H1 (cell line): ENCODE measurements at regions not wholly inside any gene's neighbourhood (a gene's known extent, or its start where the extent isn't known, plus 50 kb on each side); places are given as distances from the start of the nearest gene placed in this dataset.
A peak's percentile ranks its signal among the peaks of the same experiment; 100 is the strongest.

Experiments used
- CTCF ChIA-PET: fragments of 300-600 bp; sonication (Branson Sonifier 250); formaldehyde crosslinking; loops from one replicate; lab custom pipeline; 2021; ENCODE audit not compliant: partially characterized antibody; lab: Charles Lee
- POLR2A ChIA-PET: fragments of 300-600 bp; sonication (Branson Sonifier 250); formaldehyde crosslinking; loops from one replicate; lab custom pipeline; 2021; ENCODE audit warnings: inconsistent platforms; ENCODE audit not compliant: partially characterized antibody; lab: Charles Lee
- DNase-seq, 2 experiments: peaks; one replicate each; pipeline versions ENCODE4 v3.0.0 to v3.0.0-alpha.2; 2010 to 2022; ENCODE audit warnings: low spot score in 2 of 2, low read depth in 1 of 2, mixed read lengths in 1 of 2
- FAIRE-seq: peaks from 2 replicates; lab custom pipeline; 2011; peaks lifted over from hg19 to GRCh38; lab: Jason Lieb, UNC
- H2AFZ ChIP-seq: 2 replicates; pipeline ENCODE4 v1.8.1; 2012; ENCODE audit warnings: low read length, inconsistent platforms
- H2AK5ac ChIP-seq: 2 replicates; pipeline ENCODE4 v1.6.1; 2013; ENCODE audit warnings: low read depth, low read length
- H2BK120ac ChIP-seq: replicated peaks from 2 replicates; pipeline ENCODE3; 2013; ENCODE audit warnings: low read depth, low read length, inconsistent platforms
- H2BK12ac ChIP-seq: 2 replicates; pipeline ENCODE4 v1.6.1; 2013; ENCODE audit warnings: low read depth, low read length
- H2BK15ac ChIP-seq: 2 replicates; pipeline ENCODE4 v1.6.1; 2013; ENCODE audit warnings: low read length
- H2BK20ac ChIP-seq: 2 replicates; pipeline ENCODE4 v1.6.1; 2013; ENCODE audit warnings: low read length
- H2BK5ac ChIP-seq: 2 replicates; pipeline ENCODE4 v1.6.1; 2013; ENCODE audit warnings: low read depth, low read length
- H3K14ac ChIP-seq: 2 replicates; pipeline ENCODE4 v1.6.1; 2013; ENCODE audit warnings: inconsistent platforms; ENCODE audit not compliant: insufficient read length
- H3K18ac ChIP-seq: 2 replicates; pipeline ENCODE4 v1.6.1; 2013; ENCODE audit warnings: low read length; ENCODE audit errors: extremely low read depth
- H3K23ac ChIP-seq: 2 replicates; pipeline ENCODE4 v1.6.1; 2013; ENCODE audit warnings: inconsistent platforms; ENCODE audit not compliant: insufficient read length
- H3K23me2 ChIP-seq: 2 replicates; pipeline ENCODE4 v1.6.1; 2013; ENCODE audit warnings: low read depth, low read length
- H3K27ac ChIP-seq: 2 replicates; pipeline ENCODE4 v1.6.1; 2011; ENCODE audit warnings: low read depth, low read length, inconsistent platforms
- H3K27me3 ChIP-seq, 4 experiments: replicated peaks in 1 of 4; 1 replicate in 1 of 4; 2 replicates in 3 of 4; pipeline versions ENCODE4 v1.6.1 to v1.8.1; 2011 to 2013; ENCODE audit warnings: low read length in 3 of 4, mild to moderate bottlenecking in 3 of 4, inconsistent platforms in 2 of 4, mixed read lengths in 2 of 4, moderate library complexity in 1 of 4; ENCODE audit not compliant: control insufficient read depth in 3 of 4, insufficient read depth in 3 of 4; ENCODE audit errors: extremely low read depth in 1 of 4
- H3K36me3 ChIP-seq, 4 experiments: 2 replicates each; pipeline versions ENCODE4 v1.6.1 to v1.8.1; 2011 to 2013; ENCODE audit warnings: mild to moderate bottlenecking in 4 of 4, low read length in 3 of 4, moderate library complexity in 2 of 4, control low read depth in 1 of 4, inconsistent platforms in 1 of 4; ENCODE audit not compliant: insufficient read depth in 4 of 4, control insufficient read depth in 2 of 4
- H3K4ac ChIP-seq: replicated peaks from 2 replicates; pipeline ENCODE3; 2013; ENCODE audit warnings: low read length, low read depth, mixed read lengths, inconsistent platforms; ENCODE audit not compliant: insufficient read length
- H3K4me1 ChIP-seq, 4 experiments: replicated peaks in 1 of 4; 1 replicate in 1 of 4; 2 replicates in 3 of 4; pipeline versions ENCODE4 v1.6.1 to v1.8.1; 2011 to 2013; ENCODE audit warnings: low read length in 3 of 4, inconsistent platforms in 2 of 4, mixed read lengths in 1 of 4; ENCODE audit not compliant: insufficient read depth in 4 of 4, control insufficient read depth in 3 of 4
- H3K4me2 ChIP-seq, 2 experiments: 2 replicates each; pipeline versions ENCODE4 v1.6.1 to v1.8.1; 2011 to 2013; ENCODE audit warnings: low read depth in 2 of 2, low read length in 2 of 2, control low read depth in 1 of 2, inconsistent platforms in 1 of 2, mild to moderate bottlenecking in 1 of 2; ENCODE audit not compliant: insufficient read depth in 1 of 2
- H3K4me3 ChIP-seq, 4 experiments: fragments of 200-600, 300-600 bp in 1 of 4; sonication (generic), shearing (Covaris generic), sonication (Bioruptor Twin) in 1 of 4; 2 replicates each; pipeline versions ENCODE4 v1.5.1 to v1.8.1; 2011 to 2016; ENCODE audit warnings: low read length in 4 of 4, low read depth in 3 of 4, control low read depth in 2 of 4, inconsistent platforms in 2 of 4, mild to moderate bottlenecking in 2 of 4, mixed read lengths in 1 of 4, moderate library complexity in 1 of 4; ENCODE audit not compliant: insufficient read depth in 2 of 4; ENCODE audit errors: extremely low read depth in 1 of 4
- H3K56ac ChIP-seq: replicated peaks from 2 replicates; pipeline ENCODE3; 2013; ENCODE audit warnings: low read depth, mild to moderate bottlenecking, mixed read lengths, low read length, inconsistent platforms; ENCODE audit not compliant: insufficient read length
- H3K79me1 ChIP-seq: 2 replicates; pipeline ENCODE4 v1.6.1; 2013; ENCODE audit warnings: low read depth, low read length, control low read depth
- H3K79me2 ChIP-seq, 2 experiments: 2 replicates each; pipeline versions ENCODE4 v1.6.1 to v1.8.1; 2012 to 2013; ENCODE audit warnings: low read length in 2 of 2, mild to moderate bottlenecking in 2 of 2, inconsistent platforms in 1 of 2; ENCODE audit not compliant: insufficient read depth in 2 of 2, control insufficient read depth in 1 of 2
- H3K9ac ChIP-seq, 4 experiments: replicated peaks in 1 of 4; 1 replicate in 1 of 4; 2 replicates in 3 of 4; pipeline versions ENCODE4 v1.6.1 to v1.8.1; 2011 to 2013; ENCODE audit warnings: low read depth in 3 of 4, low read length in 3 of 4, control low read depth in 2 of 4, mild to moderate bottlenecking in 2 of 4, moderate library complexity in 2 of 4, inconsistent platforms in 1 of 4; ENCODE audit errors: extremely low read depth in 1 of 4
- H3K9me3 ChIP-seq, 2 experiments: 2 replicates each; pipeline versions ENCODE4 v1.6.1 to v1.8.1; 2012 to 2013; ENCODE audit warnings: mild to moderate bottlenecking in 2 of 2, moderate library complexity in 2 of 2, control low read depth in 1 of 2, inconsistent platforms in 1 of 2, low read depth in 1 of 2, low read length in 1 of 2, mixed read lengths in 1 of 2; ENCODE audit not compliant: insufficient read depth in 2 of 2
- H4K20me1 ChIP-seq, 2 experiments: replicated peaks in 1 of 2; 2 replicates each; pipeline versions ENCODE3 to v1.8.1; 2011 to 2013; ENCODE audit warnings: inconsistent platforms in 2 of 2, low read length in 2 of 2, mild to moderate bottlenecking in 1 of 2; ENCODE audit not compliant: insufficient read depth in 2 of 2, control insufficient read depth in 1 of 2
- H4K5ac ChIP-seq: 2 replicates; pipeline ENCODE4 v1.6.1; 2013; ENCODE audit warnings: low read length, low read depth, mixed read lengths, inconsistent platforms; ENCODE audit not compliant: insufficient read length
- H4K8ac ChIP-seq: 2 replicates; pipeline ENCODE4 v1.8.0; 2013; ENCODE audit warnings: mild to moderate bottlenecking, moderate library complexity, low read length, inconsistent platforms; ENCODE audit not compliant: insufficient read depth; ENCODE audit errors: extremely low read depth
- H4K91ac ChIP-seq: replicated peaks from 2 replicates; pipeline ENCODE3; 2013; ENCODE audit warnings: low read length, mixed read lengths, inconsistent platforms; ENCODE audit not compliant: insufficient read length
- BRCA1 ChIP-seq: IDR thresholded peaks from 2 replicates; pipeline ENCODE4 v1.6.1; 2012; ENCODE audit warnings: low read depth, low read length, improper control_type of control experiment
- CBX8 ChIP-seq: fragments of 300-800, 300-1000 bp; sonication (generic); IDR thresholded peaks from 2 replicates; pipeline ENCODE4 v1.7.1; 2016; ENCODE audit warnings: low read depth, low read length, borderline replicate concordance
- CEBPB ChIP-seq: IDR thresholded peaks from 2 replicates; pipeline ENCODE4 v1.6.1; 2012; ENCODE audit warnings: low read depth, low read length
- EZH2 ChIP-seq: fragments of 200-600 bp; sonication (generic); IDR thresholded peaks from 2 replicates; pipeline ENCODE4 v1.7.1; 2012; ENCODE audit warnings: low read depth, mild to moderate bottlenecking, moderate library complexity, low read length, inconsistent platforms; ENCODE audit not compliant: severe bottlenecking
- FOSL1 ChIP-seq: IDR thresholded peaks from 2 replicates; pipeline ENCODE4 v1.6.1; 2011; ENCODE audit warnings: mild to moderate bottlenecking, low read depth, low read length, moderate library complexity; ENCODE audit not compliant: insufficient read depth
- KDM5A ChIP-seq: fragments of 200-600 bp; IDR thresholded peaks from 2 replicates; pipeline ENCODE4 v1.7.1; 2012; ENCODE audit warnings: mild to moderate bottlenecking, low read length, inconsistent platforms, mixed read lengths
- RNF2 ChIP-seq: fragments of 200-900, 300-1000 bp; sonication (generic); IDR thresholded peaks from 2 replicates; pipeline ENCODE4 v1.7.1; 2016; ENCODE audit warnings: borderline replicate concordance, low read depth, mild to moderate bottlenecking, antibody characterized with exemption, low read length; ENCODE audit not compliant: poor library complexity, severe bottlenecking; ENCODE audit errors: missing control alignments
- SAP30 ChIP-seq: fragments of 300-600 bp; sonication (generic); IDR thresholded peaks from 2 replicates; pipeline ENCODE4 v1.7.1; 2012; ENCODE audit warnings: low read length, moderate library complexity, mild to moderate bottlenecking, inconsistent platforms; ENCODE audit not compliant: insufficient read depth, insufficient replicate concordance
- SP2 ChIP-seq: IDR thresholded peaks from 2 replicates; pipeline ENCODE4 v1.6.1; 2012; ENCODE audit warnings: mild to moderate bottlenecking, low read length, inconsistent platforms
- SUZ12 ChIP-seq: fragments of 200-600 bp; sonication (generic); IDR thresholded peaks from 2 replicates; pipeline ENCODE4 v1.6.1; 2012; ENCODE audit warnings: mild to moderate bottlenecking, inconsistent platforms, low read length, moderate library complexity, mixed read lengths
- TBP ChIP-seq: IDR thresholded peaks from 2 replicates; pipeline ENCODE4 v1.6.1; 2011; ENCODE audit warnings: low read depth, low read length, improper control_type of control experiment
- USF2 ChIP-seq: IDR thresholded peaks from 2 replicates; pipeline ENCODE4 v1.6.1; 2011; ENCODE audit warnings: low read length, improper control_type of control experiment
- WGBS, 2 experiments: shearing (Covaris generic) in 1 of 2; methylation state at CpG; one replicate each; pipeline versions ENCODE4 v1.1.6 to v1.1.7; 2013 to 2015; ENCODE audit warnings: low lambda C conversion rate in 2 of 2, mixed read lengths in 2 of 2, inconsistent platforms in 1 of 2, low coverage in 1 of 2, missing lambda C conversion rate in 1 of 2; ENCODE audit not compliant: insufficient replicate concordance in 2 of 2, insufficient coverage in 1 of 2, insufficient read length in 1 of 2; ENCODE audit errors: extremely low coverage in 1 of 2, missing lambda C conversion rate in 1 of 2; 5-methylcytosine and 5-hydroxymethylcytosine counted together

- Histone ChIP-seq H3K79me1 (no peaks in the 10 kb centered on the region), H4K8ac (no peak overlapping the region), H3K27ac (no peak overlapping the region), H3K23ac (no peak overlapping the region), H3K4me1 (peaks cover 0 to 18% (median 1%) of the 10 kb centered on the region in 4 experiments; a peak in 1 of 7 replicates), H2BK120ac (no peak overlapping the region), H3K36me3 (peaks cover 0 to 10% (median 0%) of the 10 kb centered on the region in 4 experiments; a peak in 3 of 8 replicates), H3K79me2 (no peaks in the 10 kb centered on the region), H3K18ac (no peak overlapping the region), H2BK20ac (no peak overlapping the region; the same call in 1 of the 2 replicates), H2AFZ (no peak overlapping the region), H2BK5ac (no peak overlapping the region), H3K27me3 (no peaks in the 10 kb centered on the region), H3K14ac (no peak overlapping the region), H3K56ac (no peak overlapping the region), H4K20me1 (no peaks in the 10 kb centered on the region), H2BK15ac (no peak overlapping the region), H3K9ac (no peak overlapping the region), H3K23me2 (no peaks in the 10 kb centered on the region; the same call in 1 of the 2 replicates), H4K5ac (no peak overlapping the region), H3K4ac (no peak overlapping the region), H3K9me3 (peaks cover 0 to 3% of the 10 kb centered on the region in 2 experiments; a peak in 1 of 4 replicates), H2BK12ac (no peak overlapping the region), H3K4me3 (no peak overlapping the region), H3K4me2 (peak overlapping the region in 1 of 2 experiments; percentile 41; a peak in 2 of 4 replicates), H4K91ac (no peak overlapping the region), H2AK5ac (no peak overlapping the region)
- ChIA-PET CTCF (interaction anchor here (0.9 to 1.2 kb wide), 5 partner anchors 8 to 281 kb away, joined by 3 to 4 read pairs (median 3); no protein-coding TSS in a partner anchor), POLR2A (interaction anchor here (1.4 to 2.8 kb wide), 2 partner anchors 10 to 271 kb away, joined by 4 to 11 read pairs; no protein-coding TSS in a partner anchor)
- peak in 1 of 2 experiments; percentile 14 for DNase-seq
- 83% methylated on average over 1 of the region's 1 CpG; no CpG with 5 or more reads in 1 of the 2 experiments for WGBS, 2 experiments
- FAIRE-seq: no peak
- no peak for TF ChIP-seq USF2
- TF ChIP-seq SUZ12: no peak
- TF ChIP-seq EZH2: no peak
- TF ChIP-seq SAP30: no peak
- TF ChIP-seq BRCA1: no peak
- TF ChIP-seq SP2: no peak
- TF ChIP-seq TBP: no peak
- no peak for TF ChIP-seq RNF2
- no peak for TF ChIP-seq CBX8
- no peak for TF ChIP-seq FOSL1
- no peak for TF ChIP-seq CEBPB
- TF ChIP-seq KDM5A: no peak
Observed at GRCh38 chr11:27217948-27218420, 145.0 kb downstream of the CCDC34 start.
